Smooth muscle cell of the brain vasculature (primary cell): ENCODE measurements at regions not wholly inside any gene's neighbourhood (a gene's known extent, or its start where the extent isn't known, plus 50 kb on each side); places are given as distances from the start of the nearest gene placed in this dataset.
"Not testable (repeated sequence)": the region's sequence is repeated elsewhere in the genome, so short reads cannot be mapped to it uniquely, and the experiment has no call there.

Experiments used
- DNase-seq: peaks from one replicate; pipeline ENCODE4 v3.0.0-alpha.2; 2012; ENCODE audit warnings: low read depth, low spot score

GRCh38 chr11:123344790-123345357, 85.2 kb upstream of the GRAMD1B start:
- DNase-seq, result no peak

GRCh38 chr11:123344188-123344587, 85.9 kb upstream of the GRAMD1B start:
- DNase-seq, result not testable (repeated sequence)

GRCh38 chr11:123338997-123339752, 90.9 kb upstream of the GRAMD1B start:
- no peak for DNase-seq

- DNase-seq, result no peak
Observed at GRCh38 chr11:123338266-123338800, 91.7 kb upstream of the GRAMD1B start.

- no peak for DNase-seq
Observed at GRCh38 chr11:123334925-123335324, 95.1 kb upstream of the GRAMD1B start.

- not testable (repeated sequence) for DNase-seq
Observed at GRCh38 chr11:123332577-123332976, 97.5 kb upstream of the GRAMD1B start.

GRCh38 chr11:123330948-123331347, 99.1 kb upstream of the GRAMD1B start:
- no peak for DNase-seq

GRCh38 chr11:123330471-123330870, 99.6 kb upstream of the GRAMD1B start:
- DNase-seq, result no peak

- DNase-seq, result no peak
Observed at GRCh38 chr11:123330071-123330470, 100.0 kb upstream of the GRAMD1B start.

GRCh38 chr11:123328281-123328867, 101.7 kb upstream of the GRAMD1B start:
- DNase-seq, result no peak

GRCh38 chr11:123325533-123325932, 104.5 kb upstream of the GRAMD1B start:
- no peak for DNase-seq

GRCh38 chr11:123323568-123323967, 106.5 kb upstream of the GRAMD1B start:
- DNase-seq, result no peak

- DNase-seq, result no peak
Observed at GRCh38 chr11:123321636-123322035, 108.4 kb upstream of the GRAMD1B start.

GRCh38 chr11:123318623-123319022, 111.4 kb upstream of the GRAMD1B start:
- DNase-seq, result no peak

GRCh38 chr11:123318132-123318531, 111.9 kb upstream of the GRAMD1B start:
- DNase-seq, result not testable (repeated sequence)

GRCh38 chr11:123316003-123316402, 114.1 kb upstream of the GRAMD1B start:
- DNase-seq, result no peak

- no peak for DNase-seq
Observed at GRCh38 chr11:123314972-123315371, 115.1 kb upstream of the GRAMD1B start.

GRCh38 chr11:123313262-123313661, 116.8 kb upstream of the GRAMD1B start:
- DNase-seq, result no peak

GRCh38 chr11:123308077-123308476, 113.0 kb upstream of the CLMP start:
- peak; percentile 17 for DNase-seq

GRCh38 chr11:123307276-123307675, 112.2 kb upstream of the CLMP start:
- DNase-seq, result no peak

GRCh38 chr11:123306531-123306930, 111.5 kb upstream of the CLMP start:
- no peak for DNase-seq

- no peak for DNase-seq
Observed at GRCh38 chr11:123305601-123306375, 110.7 kb upstream of the CLMP start.
